ENCODE measurements at regions not wholly inside any gene's neighbourhood (a gene's known extent, or its start where the extent isn't known, plus 50 kb on each side); places are given as distances from the start of the nearest gene placed in this dataset.
"Not testable (repeated sequence)": the region's sequence is repeated elsewhere in the genome, so short reads cannot be mapped to it uniquely, and the experiment has no call there.

DNA sequence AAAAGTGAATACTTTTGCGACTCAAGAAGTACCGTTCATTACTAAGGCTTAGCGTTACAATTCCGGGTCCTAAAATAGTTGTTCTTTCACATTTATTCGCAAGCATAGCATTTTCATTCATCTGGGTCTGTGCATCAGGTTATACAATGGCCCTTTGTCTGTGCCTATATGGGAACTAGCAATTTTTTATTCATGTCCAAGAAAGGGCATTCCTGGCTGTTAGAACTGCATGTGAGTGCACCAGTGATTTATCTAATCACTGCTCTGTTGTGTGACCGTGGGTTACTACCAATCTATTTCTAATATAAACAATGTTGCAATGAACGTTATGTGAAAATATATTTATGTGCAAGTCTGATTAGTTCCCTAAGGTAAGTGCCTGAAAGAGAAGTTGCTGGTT, 63.8 kb downstream of the SPANXA1 start:
- FAIRE-seq; H3K4me2 ChIP-seq; DNase-seq (ENCODE audit: low read depth in 1 of 2, low spot score in 1 of 2); H3K9me3 ChIP-seq; CTCF ChIA-PET; H3K4me3 ChIP-seq; H3K4me1 ChIP-seq; POLR2A ChIA-PET; ATAC-seq; H3K27ac ChIP-seq: not testable (repeated sequence)
- whole genome bisulfite sequencing (ENCODE audit: missing lambda C conversion rate) = no CpG with 5 or more reads among the region's 7 CpGs

DNA sequence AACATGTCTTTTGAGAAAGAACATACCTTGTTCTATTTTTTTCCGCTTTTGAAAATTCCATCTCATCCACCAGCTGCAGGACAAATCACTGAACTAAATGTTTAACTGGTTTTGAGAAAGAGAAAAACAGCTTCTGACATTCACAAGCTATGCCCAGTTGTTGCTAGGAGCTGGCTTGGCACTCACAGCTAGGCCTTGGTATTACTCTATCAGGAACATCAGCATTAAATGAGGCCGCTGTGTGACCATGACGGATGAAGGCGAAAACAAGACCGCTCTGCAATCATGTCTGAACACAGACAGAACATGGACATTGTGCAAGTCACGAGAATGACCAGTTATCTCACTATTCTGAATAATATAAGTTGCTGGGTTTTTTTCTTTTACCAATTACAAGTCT, 108.8 kb downstream of the SPANXA1 start:
- H3K4me3 ChIP-seq; H3K4me2 ChIP-seq; DNase-seq (ENCODE audit: low read depth in 1 of 2, low spot score in 1 of 2); H3K27ac ChIP-seq; CTCF ChIA-PET; H3K4me1 ChIP-seq; H3K9me3 ChIP-seq; ATAC-seq; POLR2A ChIA-PET; FAIRE-seq: not testable (repeated sequence)
- no CpG with 5 or more reads among the region's 6 CpGs for WGBS (ENCODE audit: missing lambda C conversion rate)

DNA sequence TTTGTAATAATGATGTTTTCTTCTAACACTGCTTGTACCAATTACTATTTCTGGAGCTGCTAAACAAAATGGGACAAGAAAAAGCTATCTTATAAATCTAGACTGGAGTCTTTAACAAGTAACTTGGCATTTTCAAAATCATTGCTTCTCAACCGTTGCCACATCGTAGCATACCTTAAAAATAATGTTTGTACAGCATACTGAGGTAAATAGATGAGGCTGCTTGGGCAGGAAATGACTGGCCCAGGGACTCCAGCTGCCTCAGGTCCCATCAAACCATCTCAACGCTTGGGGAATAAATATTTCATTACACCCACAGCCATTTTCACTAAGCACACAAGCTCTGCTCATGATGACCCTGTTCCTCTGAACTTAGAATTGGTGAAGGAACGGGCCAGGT, 115.1 kb downstream of the SPANXA1 start:
- peak overlapping the region; percentile 59 for H3K4me2 ChIP-seq
- ChIA-PET CTCF (no interaction called here), POLR2A (interaction anchor here (1.0 kb wide), 1 partner anchor 64 kb away, joined by 4 read pairs; no protein-coding TSS in a partner anchor)
- no peaks in the 10 kb centered on the region for H3K9me3 ChIP-seq
- TF ChIP-seq CHD4 (IDR thresholded peaks at IDR 0.05; ENCODE audit: borderline replicate concordance) (no peak), KDM5A (IDR thresholded peaks at IDR 0.05) (no peak), JUN (IDR thresholded peaks at IDR 0.05) (no peak), MAZ (IDR thresholded peaks at IDR 0.05; ENCODE audit: borderline replicate concordance, low read depth, low read length) (no peak)
- TF ChIP-seq, protein P1, sequence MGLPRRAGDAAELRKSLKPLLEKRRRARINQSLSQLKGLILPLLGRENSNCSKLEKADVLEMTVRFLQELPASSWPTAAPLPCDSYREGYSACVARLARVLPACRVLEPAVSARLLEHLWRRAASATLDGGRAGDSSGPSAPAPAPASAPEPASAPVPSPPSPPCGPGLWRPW (IDR thresholded peaks at IDR 0.05) = no peak
- TF ChIP-seq, protein P2, sequence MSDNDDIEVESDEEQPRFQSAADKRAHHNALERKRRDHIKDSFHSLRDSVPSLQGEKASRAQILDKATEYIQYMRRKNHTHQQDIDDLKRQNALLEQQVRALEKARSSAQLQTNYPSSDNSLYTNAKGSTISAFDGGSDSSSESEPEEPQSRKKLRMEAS (IDR thresholded peaks at IDR 0.05) = no peak
- TF ChIP-seq, protein P3, sequence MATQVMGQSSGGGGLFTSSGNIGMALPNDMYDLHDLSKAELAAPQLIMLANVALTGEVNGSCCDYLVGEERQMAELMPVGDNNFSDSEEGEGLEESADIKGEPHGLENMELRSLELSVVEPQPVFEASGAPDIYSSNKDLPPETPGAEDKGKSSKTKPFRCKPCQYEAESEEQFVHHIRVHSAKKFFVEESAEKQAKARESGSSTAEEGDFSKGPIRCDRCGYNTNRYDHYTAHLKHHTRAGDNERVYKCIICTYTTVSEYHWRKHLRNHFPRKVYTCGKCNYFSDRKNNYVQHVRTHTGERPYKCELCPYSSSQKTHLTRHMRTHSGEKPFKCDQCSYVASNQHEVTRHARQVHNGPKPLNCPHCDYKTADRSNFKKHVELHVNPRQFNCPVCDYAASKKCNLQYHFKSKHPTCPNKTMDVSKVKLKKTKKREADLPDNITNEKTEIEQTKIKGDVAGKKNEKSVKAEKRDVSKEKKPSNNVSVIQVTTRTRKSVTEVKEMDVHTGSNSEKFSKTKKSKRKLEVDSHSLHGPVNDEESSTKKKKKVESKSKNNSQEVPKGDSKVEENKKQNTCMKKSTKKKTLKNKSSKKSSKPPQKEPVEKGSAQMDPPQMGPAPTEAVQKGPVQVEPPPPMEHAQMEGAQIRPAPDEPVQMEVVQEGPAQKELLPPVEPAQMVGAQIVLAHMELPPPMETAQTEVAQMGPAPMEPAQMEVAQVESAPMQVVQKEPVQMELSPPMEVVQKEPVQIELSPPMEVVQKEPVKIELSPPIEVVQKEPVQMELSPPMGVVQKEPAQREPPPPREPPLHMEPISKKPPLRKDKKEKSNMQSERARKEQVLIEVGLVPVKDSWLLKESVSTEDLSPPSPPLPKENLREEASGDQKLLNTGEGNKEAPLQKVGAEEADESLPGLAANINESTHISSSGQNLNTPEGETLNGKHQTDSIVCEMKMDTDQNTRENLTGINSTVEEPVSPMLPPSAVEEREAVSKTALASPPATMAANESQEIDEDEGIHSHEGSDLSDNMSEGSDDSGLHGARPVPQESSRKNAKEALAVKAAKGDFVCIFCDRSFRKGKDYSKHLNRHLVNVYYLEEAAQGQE (IDR thresholded peaks at IDR 0.05) = peak; percentile 33; the same call in 1 of the 2 replicates
- TF ChIP-seq, protein P4, sequence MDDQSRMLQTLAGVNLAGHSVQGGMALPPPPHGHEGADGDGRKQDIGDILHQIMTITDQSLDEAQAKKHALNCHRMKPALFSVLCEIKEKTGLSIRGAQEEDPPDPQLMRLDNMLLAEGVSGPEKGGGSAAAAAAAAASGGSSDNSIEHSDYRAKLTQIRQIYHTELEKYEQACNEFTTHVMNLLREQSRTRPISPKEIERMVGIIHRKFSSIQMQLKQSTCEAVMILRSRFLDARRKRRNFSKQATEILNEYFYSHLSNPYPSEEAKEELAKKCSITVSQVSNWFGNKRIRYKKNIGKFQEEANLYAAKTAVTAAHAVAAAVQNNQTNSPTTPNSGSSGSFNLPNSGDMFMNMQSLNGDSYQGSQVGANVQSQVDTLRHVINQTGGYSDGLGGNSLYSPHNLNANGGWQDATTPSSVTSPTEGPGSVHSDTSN (IDR thresholded peaks at IDR 0.05) = no peak
- WGBS (ENCODE audit: missing lambda C conversion rate) = 23% methylated on average over 4 of the region's 4 CpGs
- DNase-seq (ENCODE audit: low read depth in 1 of 2, low spot score in 1 of 2) (peak; percentile 2 to 53), FAIRE-seq (no peak), ATAC-seq (peak in 1 of 2 experiments; percentile 84; a peak in 3 of 6 replicates)
- H3K4me1 ChIP-seq = peaks cover 18% of the 10 kb centered on the region
- H3K4me3 ChIP-seq = no peak overlapping the region
- peak overlapping the region; percentile 68 to 79; a peak in 5 of 6 replicates for H3K27ac ChIP-seq

DNA sequence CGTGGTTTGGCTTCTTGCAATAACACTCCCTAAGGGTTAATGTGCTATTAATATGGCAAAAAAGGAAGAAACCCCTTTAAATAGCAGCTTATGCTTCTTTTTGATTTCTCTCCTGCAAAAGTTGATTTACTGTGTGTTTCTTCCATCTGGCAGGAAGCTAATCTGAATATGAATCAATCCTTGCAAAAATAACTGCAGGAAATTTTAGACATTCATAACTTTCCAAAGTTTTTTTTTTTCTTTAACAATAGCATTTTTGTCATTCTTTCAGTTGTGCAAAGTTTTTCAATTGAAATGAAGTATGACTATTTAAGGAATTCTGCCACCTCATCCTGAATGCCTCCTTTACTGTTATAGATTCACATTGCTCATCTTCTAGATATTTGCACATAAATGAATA, 115.6 kb downstream of the SPANXA1 start:
- CTCF ChIA-PET = no interaction called here
- Histone ChIP-seq H3K27ac (peak overlapping the region; percentile 68 to 78; a peak in 5 of 6 replicates), H3K4me3 (no peak overlapping the region), H3K9me3 (no peaks in the 10 kb centered on the region), H3K4me2 (peak overlapping the region; percentile 59), H3K4me1 (peaks cover 18% of the 10 kb centered on the region)
- 5% methylated on average over 1 of the region's 1 CpG for WGBS (ENCODE audit: missing lambda C conversion rate)
- no peak for TF ChIP-seq SREBF2 (IDR thresholded peaks at IDR 0.05)
- TF ChIP-seq FOSL2 (IDR thresholded peaks at IDR 0.05) = 0 out of 2 replicates have a peak, but pooled peaks have one; percentile 12
- TF ChIP-seq FOSL2 (CRISPR knock-in tag; IDR thresholded peaks at IDR 0.05) = peak; percentile 66
- TF ChIP-seq JUNB (IDR thresholded peaks at IDR 0.05) = peak; percentile 59
- TF ChIP-seq NR3C1 (IDR thresholded peaks at IDR 0.05) = no peak
- peak; percentile 55; the same call in 1 of the 2 replicates for TF ChIP-seq GATA3 (IDR thresholded peaks at IDR 0.05; ENCODE audit: borderline replicate concordance)
- peak in 1 of 2 experiments; percentile 71; a peak in 2 of 4 replicates for TF ChIP-seq CEBPB (IDR thresholded peaks at IDR 0.05)
- TF ChIP-seq ESRRA (IDR thresholded peaks at IDR 0.05; ENCODE audit: borderline replicate concordance, low read length) = no peak
- TF ChIP-seq, protein P5, sequence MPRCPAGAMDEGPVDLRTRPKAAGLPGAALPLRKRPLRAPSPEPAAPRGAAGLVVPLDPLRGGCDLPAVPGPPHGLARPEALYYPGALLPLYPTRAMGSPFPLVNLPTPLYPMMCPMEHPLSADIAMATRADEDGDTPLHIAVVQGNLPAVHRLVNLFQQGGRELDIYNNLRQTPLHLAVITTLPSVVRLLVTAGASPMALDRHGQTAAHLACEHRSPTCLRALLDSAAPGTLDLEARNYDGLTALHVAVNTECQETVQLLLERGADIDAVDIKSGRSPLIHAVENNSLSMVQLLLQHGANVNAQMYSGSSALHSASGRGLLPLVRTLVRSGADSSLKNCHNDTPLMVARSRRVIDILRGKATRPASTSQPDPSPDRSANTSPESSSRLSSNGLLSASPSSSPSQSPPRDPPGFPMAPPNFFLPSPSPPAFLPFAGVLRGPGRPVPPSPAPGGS (IDR thresholded peaks at IDR 0.05) = 0 out of 3 replicates have a peak, but pooled peaks have one; percentile 28
- TF ChIP-seq ZNF302 (CRISPR knock-in tag; IDR thresholded peaks at IDR 0.05) = no peak
- TF ChIP-seq TFCP2L1 (CRISPR knock-in tag; IDR thresholded peaks at IDR 0.05) = no peak
- no peak for TF ChIP-seq SMC3 (IDR thresholded peaks at IDR 0.05)
- DNase-seq (ENCODE audit: low read depth in 1 of 2, low spot score in 1 of 2) (peak in 1 of 2 experiments; percentile 54), FAIRE-seq (peak; percentile 100), ATAC-seq (peak; percentile 30 to 79; a peak in 3 of 6 replicates)
- POLR2A ChIA-PET = interaction anchor here (0.6 to 1.0 kb wide), 2 partner anchors 63 to 460 kb away, joined by 3 to 4 read pairs; no protein-coding TSS in a partner anchor
